Esophagus squamous epithelium (tissue), 4 donors: ENCODE measurements at regions not wholly inside any gene's neighbourhood (a gene's known extent, or its start where the extent isn't known, plus 50 kb on each side); places are given as distances from the start of the nearest gene placed in this dataset.

Experiments used
- CTCF ChIP-seq, 6 experiments: fragments of 450-650 bp in 4 of 6; fragments of 200-600 bp in 2 of 6; sonication (generic) in 2 of 6; IDR thresholded peaks; one replicate each; pipeline ENCODE4 v1.5.1; 2016 to 2019; ENCODE audit warnings: antibody characterized with exemption in 6 of 6, mild to moderate bottlenecking in 4 of 6, moderate library complexity in 4 of 6
- POLR2A ChIP-seq, 4 donors: fragments of 450-650 bp; IDR thresholded peaks; one replicate each; pipeline ENCODE4 v1.6.1; 2017; ENCODE audit warnings: antibody characterized with exemption in 4 of 4, mild to moderate bottlenecking in 4 of 4, moderate library complexity in 3 of 4

- no peak for TF ChIP-seq POLR2A (IDR thresholded peaks at IDR 0.05)
- TF ChIP-seq CTCF (IDR thresholded peaks at IDR 0.05), result no peak
Measured at GRCh38 chr18:41145516-41145915, 809.5 kb upstream of the PIK3C3 start.
